ENCODE measurements at regions not wholly inside any gene's neighbourhood (a gene's known extent, or its start where the extent isn't known, plus 50 kb on each side); places are given as distances from the start of the nearest gene placed in this dataset.

DNA sequence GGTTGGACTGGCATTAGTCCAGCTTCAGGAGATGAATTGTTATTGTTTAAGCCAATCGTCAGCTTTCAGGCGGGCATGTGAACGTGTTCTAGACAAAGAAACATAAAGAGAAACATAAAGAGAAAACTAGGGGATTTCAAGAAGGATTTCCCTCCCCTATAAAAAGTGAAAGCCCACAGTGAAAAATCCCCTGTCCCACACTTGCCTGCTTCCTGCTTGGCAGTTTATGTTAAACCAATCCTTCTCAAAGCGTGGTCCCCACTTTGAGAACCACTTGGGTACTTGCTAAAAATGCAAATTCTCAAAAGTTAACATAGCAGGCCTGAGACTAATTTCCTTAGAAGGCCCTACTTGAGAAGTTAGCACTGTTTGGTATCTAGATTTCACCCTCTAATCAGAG lies 293.0 kb upstream of the SOX14 start:
- Histone ChIP-seq H3K4me3 (ENCODE audit: insufficient read length, low read depth) (no peak overlapping the region), H3K9ac (ENCODE audit: insufficient read length, low read depth) (no peak overlapping the region), H3K36me3 (ENCODE audit: insufficient read depth, insufficient read length, low read length) (no peaks in the 10 kb centered on the region), H3K27me3 (ENCODE audit: insufficient read depth, insufficient read length) (no peaks in the 10 kb centered on the region), H3K9me3 (ENCODE audit: insufficient read depth, low read length) (no peaks in the 10 kb centered on the region), H3K4me1 (ENCODE audit: insufficient read depth, insufficient read length) (no peaks in the 10 kb centered on the region)
- DNase-seq (ENCODE audit: low read depth, low spot score) = no peak
- no peak for TF ChIP-seq SUZ12 (IDR thresholded peaks at IDR 0.05; ENCODE audit: extremely low read depth, insufficient read depth, insufficient read length)
- TF ChIP-seq ZNF274 (IDR thresholded peaks at IDR 0.05; ENCODE audit: low read depth, low read length) = no peak
- TF ChIP-seq YY1 (IDR thresholded peaks at IDR 0.05; ENCODE audit: insufficient read depth, insufficient read length) = no peak

GRCh38 chr3:137471558-137472204 lies 292.4 kb upstream of the SOX14 start:
- Histone ChIP-seq H3K27me3 (ENCODE audit: insufficient read depth, insufficient read length) (no peaks in the 10 kb centered on the region), H3K4me3 (ENCODE audit: insufficient read length, low read depth) (no peak overlapping the region), H3K9me3 (ENCODE audit: insufficient read depth, low read length) (no peaks in the 10 kb centered on the region), H3K36me3 (ENCODE audit: insufficient read depth, insufficient read length, low read length) (no peaks in the 10 kb centered on the region), H3K9ac (ENCODE audit: insufficient read length, low read depth) (no peak overlapping the region), H3K4me1 (ENCODE audit: insufficient read depth, insufficient read length) (no peaks in the 10 kb centered on the region)
- no peak for DNase-seq (ENCODE audit: low read depth, low spot score)
- TF ChIP-seq YY1 (IDR thresholded peaks at IDR 0.05; ENCODE audit: insufficient read depth, insufficient read length) = no peak
- no peak for TF ChIP-seq ZNF274 (IDR thresholded peaks at IDR 0.05; ENCODE audit: low read depth, low read length)
- TF ChIP-seq SUZ12 (IDR thresholded peaks at IDR 0.05; ENCODE audit: extremely low read depth, insufficient read depth, insufficient read length) = no peak

DNA sequence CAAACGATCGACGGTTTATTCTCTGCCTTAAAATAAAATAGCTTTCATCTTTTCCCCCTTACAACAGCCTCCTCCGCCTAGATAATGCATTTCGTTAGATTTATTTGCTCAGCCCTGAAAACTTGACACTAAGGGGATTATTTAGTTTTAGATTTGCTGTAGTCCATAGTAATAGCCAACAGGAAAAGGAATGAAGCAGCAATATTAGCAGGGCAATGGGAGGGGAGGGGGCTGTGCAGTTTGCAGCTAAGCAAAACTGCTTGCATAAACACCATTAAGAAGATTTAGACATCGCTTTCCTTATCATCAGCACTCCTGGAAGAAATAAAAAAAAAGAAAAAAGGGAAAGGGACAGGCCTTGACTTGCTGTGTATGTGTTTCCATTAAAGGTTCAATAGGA lies 286.5 kb upstream of the SOX14 start:
- H3K36me3 ChIP-seq (ENCODE audit: insufficient read depth, insufficient read length, low read length) = no peaks in the 10 kb centered on the region
- no peak for DNase-seq (ENCODE audit: low read depth, low spot score)
- TF ChIP-seq SUZ12 (IDR thresholded peaks at IDR 0.05; ENCODE audit: extremely low read depth, insufficient read depth, insufficient read length) (no peak), YY1 (IDR thresholded peaks at IDR 0.05; ENCODE audit: insufficient read depth, insufficient read length) (no peak), ZNF274 (IDR thresholded peaks at IDR 0.05; ENCODE audit: low read depth, low read length) (no peak)
- H3K9ac ChIP-seq (ENCODE audit: insufficient read length, low read depth) = no peak overlapping the region
- no peaks in the 10 kb centered on the region for H3K27me3 ChIP-seq (ENCODE audit: insufficient read depth, insufficient read length)
- no peaks in the 10 kb centered on the region for H3K9me3 ChIP-seq (ENCODE audit: insufficient read depth, low read length)
- H3K4me1 ChIP-seq (ENCODE audit: insufficient read depth, insufficient read length) = no peaks in the 10 kb centered on the region
- H3K4me3 ChIP-seq (ENCODE audit: insufficient read length, low read depth) = no peak overlapping the region

- Histone ChIP-seq H3K36me3 (ENCODE audit: insufficient read depth, insufficient read length, low read length) (no peaks in the 10 kb centered on the region), H3K9me3 (ENCODE audit: insufficient read depth, low read length) (no peaks in the 10 kb centered on the region), H3K27me3 (ENCODE audit: insufficient read depth, insufficient read length) (no peaks in the 10 kb centered on the region), H3K4me1 (ENCODE audit: insufficient read depth, insufficient read length) (peaks cover 2% of the 10 kb centered on the region), H3K4me3 (ENCODE audit: insufficient read length, low read depth) (no peak overlapping the region), H3K9ac (ENCODE audit: insufficient read length, low read depth) (no peak overlapping the region)
- DNase-seq (ENCODE audit: low read depth, low spot score) = no peak
- no peak for TF ChIP-seq SUZ12 (IDR thresholded peaks at IDR 0.05; ENCODE audit: extremely low read depth, insufficient read depth, insufficient read length)
- no peak for TF ChIP-seq ZNF274 (IDR thresholded peaks at IDR 0.05; ENCODE audit: low read depth, low read length)
- no peak for TF ChIP-seq YY1 (IDR thresholded peaks at IDR 0.05; ENCODE audit: insufficient read depth, insufficient read length)
Observed at GRCh38 chr3:137509354-137510045, 254.6 kb upstream of the SOX14 start.

DNA sequence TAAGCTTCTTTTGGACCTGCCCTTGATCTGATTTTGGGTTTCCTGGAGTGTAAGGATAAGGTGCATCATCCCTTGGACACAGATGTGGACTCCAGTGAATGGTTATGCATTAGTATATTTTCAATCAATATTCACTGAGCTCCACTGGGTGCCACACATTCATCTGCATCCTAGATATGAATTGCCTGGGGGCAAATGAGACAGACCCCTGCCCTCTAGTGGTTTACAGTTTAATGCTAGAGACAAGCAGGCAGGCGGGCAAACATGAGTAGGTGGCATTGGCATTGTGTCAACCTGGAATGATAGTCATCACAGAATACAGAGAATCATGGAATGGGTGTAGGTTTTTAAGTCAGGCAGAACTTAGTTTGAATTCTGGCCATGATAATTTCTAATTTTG lies 252.5 kb upstream of the SOX14 start:
- Histone ChIP-seq H3K27me3 (ENCODE audit: insufficient read depth, insufficient read length) (no peaks in the 10 kb centered on the region), H3K4me1 (ENCODE audit: insufficient read depth, insufficient read length) (peaks cover 2% of the 10 kb centered on the region), H3K4me3 (ENCODE audit: insufficient read length, low read depth) (no peak overlapping the region), H3K36me3 (ENCODE audit: insufficient read depth, insufficient read length, low read length) (no peaks in the 10 kb centered on the region), H3K9me3 (ENCODE audit: insufficient read depth, low read length) (no peaks in the 10 kb centered on the region), H3K9ac (ENCODE audit: insufficient read length, low read depth) (no peak overlapping the region)
- no peak for DNase-seq (ENCODE audit: low read depth, low spot score)
- TF ChIP-seq SUZ12 (IDR thresholded peaks at IDR 0.05; ENCODE audit: extremely low read depth, insufficient read depth, insufficient read length) = no peak
- TF ChIP-seq YY1 (IDR thresholded peaks at IDR 0.05; ENCODE audit: insufficient read depth, insufficient read length) = no peak
- no peak for TF ChIP-seq ZNF274 (IDR thresholded peaks at IDR 0.05; ENCODE audit: low read depth, low read length)

DNA sequence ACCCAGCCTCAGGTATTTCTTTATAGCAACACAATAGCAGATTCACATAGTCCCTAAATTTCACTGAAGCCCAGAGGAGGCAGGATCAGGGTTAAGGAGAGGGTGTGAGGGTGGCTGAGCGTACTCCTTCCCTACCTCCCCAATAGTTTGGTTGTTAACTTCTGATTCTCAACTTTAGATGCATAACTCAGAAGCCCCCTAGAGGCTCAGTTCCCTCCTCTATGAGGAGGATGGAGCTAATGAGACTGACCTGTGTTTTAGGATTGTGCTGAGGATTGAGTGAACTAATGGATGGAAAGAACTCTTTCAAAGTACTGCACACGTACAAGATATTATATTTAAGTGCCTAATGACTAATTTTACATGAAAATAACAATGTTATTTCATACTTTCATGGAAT lies 249.3 kb upstream of the SOX14 start:
- no peak for TF ChIP-seq ZNF274 (IDR thresholded peaks at IDR 0.05; ENCODE audit: low read depth, low read length)
- TF ChIP-seq YY1 (IDR thresholded peaks at IDR 0.05; ENCODE audit: insufficient read depth, insufficient read length) = no peak
- no peak for TF ChIP-seq SUZ12 (IDR thresholded peaks at IDR 0.05; ENCODE audit: extremely low read depth, insufficient read depth, insufficient read length)
- no peaks in the 10 kb centered on the region for H3K4me1 ChIP-seq (ENCODE audit: insufficient read depth, insufficient read length)
- no peak overlapping the region for H3K9ac ChIP-seq (ENCODE audit: insufficient read length, low read depth)
- H3K36me3 ChIP-seq (ENCODE audit: insufficient read depth, insufficient read length, low read length) = no peaks in the 10 kb centered on the region
- no peaks in the 10 kb centered on the region for H3K9me3 ChIP-seq (ENCODE audit: insufficient read depth, low read length)
- H3K4me3 ChIP-seq (ENCODE audit: insufficient read length, low read depth) = no peak overlapping the region
- no peaks in the 10 kb centered on the region for H3K27me3 ChIP-seq (ENCODE audit: insufficient read depth, insufficient read length)
- DNase-seq (ENCODE audit: low read depth, low spot score) = no peak

GRCh38 chr3:137519602-137520001 lies 244.5 kb upstream of the SOX14 start:
- Histone ChIP-seq H3K4me3 (ENCODE audit: insufficient read length, low read depth) (no peak overlapping the region), H3K9ac (ENCODE audit: insufficient read length, low read depth) (no peak overlapping the region), H3K36me3 (ENCODE audit: insufficient read depth, insufficient read length, low read length) (no peaks in the 10 kb centered on the region), H3K27me3 (ENCODE audit: insufficient read depth, insufficient read length) (no peaks in the 10 kb centered on the region), H3K4me1 (ENCODE audit: insufficient read depth, insufficient read length) (no peaks in the 10 kb centered on the region), H3K9me3 (ENCODE audit: insufficient read depth, low read length) (no peaks in the 10 kb centered on the region)
- TF ChIP-seq YY1 (IDR thresholded peaks at IDR 0.05; ENCODE audit: insufficient read depth, insufficient read length) = no peak
- 0 out of 2 replicates have a peak, but pooled peaks have one; percentile 21 for TF ChIP-seq ZNF274 (IDR thresholded peaks at IDR 0.05; ENCODE audit: low read depth, low read length)
- no peak for DNase-seq (ENCODE audit: low read depth, low spot score)

Data from NT2/D1 (cell line).